T-helper 1 cell treated with Interleukin-12 subunit alpha and Interleukin-12 subunit beta and Interleukin-4 antibody, amounts not matched to agents 30 μg/mL and 1 μg/mL, for 36 hours (primary cell): ENCODE measurements at regions not wholly inside any gene's neighbourhood (a gene's known extent, or its start where the extent isn't known, plus 50 kb on each side); places are given as distances from the start of the nearest gene placed in this dataset.

Experiments used
- H3K27ac Mint-ChIP-seq: one replicate; pipeline ENCODE4 v1.8.0; 2021; ENCODE audit warnings: mild to moderate bottlenecking, mixed read lengths
- H3K27me3 Mint-ChIP-seq: one replicate; pipeline ENCODE4 v1.8.0; 2021; ENCODE audit warnings: low read depth, mixed read lengths
- H3K36me3 Mint-ChIP-seq: one replicate; pipeline ENCODE4 v1.8.0; 2021; ENCODE audit warnings: low read depth, mixed read lengths
- H3K4me1 Mint-ChIP-seq: one replicate; pipeline ENCODE4 v1.8.0; 2021; ENCODE audit warnings: low read depth, mixed read lengths
- H3K4me3 Mint-ChIP-seq: one replicate; pipeline ENCODE4 v1.8.0; 2021; ENCODE audit warnings: mild to moderate bottlenecking, moderate library complexity, mixed read lengths
- H3K9me3 Mint-ChIP-seq: one replicate; pipeline ENCODE4 v1.8.0; 2021; ENCODE audit warnings: mixed read lengths

DNA sequence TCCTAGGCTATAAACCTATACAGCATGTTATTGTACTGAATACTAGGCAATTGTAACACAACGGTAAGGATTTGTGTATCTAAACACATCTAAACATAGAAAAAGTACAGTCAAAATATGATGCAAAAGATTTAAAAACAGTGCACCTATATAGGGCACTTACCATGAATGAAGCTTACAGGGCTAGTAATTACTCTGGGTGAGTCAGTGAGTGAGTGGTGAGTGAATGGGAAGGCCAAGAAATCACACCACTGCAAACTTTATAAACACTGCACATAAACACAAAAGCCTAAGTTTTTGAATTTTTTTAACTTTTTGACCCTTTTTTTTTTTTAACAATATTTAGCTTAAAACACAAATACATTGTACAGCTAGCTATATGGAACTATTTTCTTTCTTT is 204.7 kb upstream of the CTNNB1 start:
- H3K36me3 Mint-ChIP-seq, result no peaks in the 10 kb centered on the region
- no peak overlapping the region for H3K4me3 Mint-ChIP-seq
- H3K9me3 Mint-ChIP-seq, result no peaks in the 10 kb centered on the region
- no peaks in the 10 kb centered on the region for H3K4me1 Mint-ChIP-seq
- peaks cover 11% of the 10 kb centered on the region for H3K27me3 Mint-ChIP-seq
- no peak overlapping the region for H3K27ac Mint-ChIP-seq

DNA sequence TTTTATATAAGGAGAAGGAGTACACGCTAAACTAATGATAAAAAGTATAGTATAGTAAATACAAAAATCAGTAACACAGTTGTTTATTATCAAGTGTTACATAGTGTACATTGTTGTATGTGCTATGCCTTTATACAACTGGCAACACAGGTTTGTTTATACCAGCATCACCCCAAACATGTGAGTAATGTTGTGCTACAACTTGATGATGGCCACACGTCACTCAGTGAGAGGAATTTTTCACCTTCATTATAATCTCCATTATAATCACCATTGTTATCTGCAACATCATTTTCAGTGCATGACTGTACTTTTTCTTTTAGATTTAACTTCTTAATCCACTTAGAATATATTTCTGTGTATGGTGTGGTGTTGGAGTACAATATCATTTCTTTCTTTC is 204.0 kb upstream of the CTNNB1 start:
- no peak overlapping the region for H3K4me3 Mint-ChIP-seq
- H3K27ac Mint-ChIP-seq, result no peak overlapping the region
- no peaks in the 10 kb centered on the region for H3K4me1 Mint-ChIP-seq
- H3K9me3 Mint-ChIP-seq, result no peaks in the 10 kb centered on the region
- H3K27me3 Mint-ChIP-seq, result peaks cover 12% of the 10 kb centered on the region
- no peaks in the 10 kb centered on the region for H3K36me3 Mint-ChIP-seq

DNA sequence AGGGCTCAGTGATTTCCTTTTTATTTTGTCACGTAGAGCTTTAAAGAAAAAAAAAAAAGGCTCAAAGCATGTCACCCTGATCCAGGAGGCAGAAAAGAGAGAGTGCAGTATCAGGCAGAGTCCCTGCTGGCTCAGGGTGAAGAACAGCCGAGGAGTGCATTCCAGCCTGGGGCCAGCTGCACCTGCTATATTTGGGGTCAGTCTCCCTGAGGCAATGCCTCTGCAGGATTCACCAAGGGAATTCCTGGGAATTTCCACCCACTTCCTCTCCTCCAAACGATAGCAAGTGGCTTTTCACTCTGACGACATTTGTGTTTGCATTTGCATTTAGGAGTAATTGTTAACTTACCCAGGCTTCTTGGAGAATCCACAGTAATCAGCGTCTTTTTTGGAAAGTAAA is 202.9 kb upstream of the CTNNB1 start:
- Mint-ChIP-seq H3K4me3 (no peak overlapping the region), H3K4me1 (no peaks in the 10 kb centered on the region), H3K27ac (no peak overlapping the region), H3K9me3 (no peaks in the 10 kb centered on the region), H3K36me3 (no peaks in the 10 kb centered on the region), H3K27me3 (peaks cover 14% of the 10 kb centered on the region)

DNA sequence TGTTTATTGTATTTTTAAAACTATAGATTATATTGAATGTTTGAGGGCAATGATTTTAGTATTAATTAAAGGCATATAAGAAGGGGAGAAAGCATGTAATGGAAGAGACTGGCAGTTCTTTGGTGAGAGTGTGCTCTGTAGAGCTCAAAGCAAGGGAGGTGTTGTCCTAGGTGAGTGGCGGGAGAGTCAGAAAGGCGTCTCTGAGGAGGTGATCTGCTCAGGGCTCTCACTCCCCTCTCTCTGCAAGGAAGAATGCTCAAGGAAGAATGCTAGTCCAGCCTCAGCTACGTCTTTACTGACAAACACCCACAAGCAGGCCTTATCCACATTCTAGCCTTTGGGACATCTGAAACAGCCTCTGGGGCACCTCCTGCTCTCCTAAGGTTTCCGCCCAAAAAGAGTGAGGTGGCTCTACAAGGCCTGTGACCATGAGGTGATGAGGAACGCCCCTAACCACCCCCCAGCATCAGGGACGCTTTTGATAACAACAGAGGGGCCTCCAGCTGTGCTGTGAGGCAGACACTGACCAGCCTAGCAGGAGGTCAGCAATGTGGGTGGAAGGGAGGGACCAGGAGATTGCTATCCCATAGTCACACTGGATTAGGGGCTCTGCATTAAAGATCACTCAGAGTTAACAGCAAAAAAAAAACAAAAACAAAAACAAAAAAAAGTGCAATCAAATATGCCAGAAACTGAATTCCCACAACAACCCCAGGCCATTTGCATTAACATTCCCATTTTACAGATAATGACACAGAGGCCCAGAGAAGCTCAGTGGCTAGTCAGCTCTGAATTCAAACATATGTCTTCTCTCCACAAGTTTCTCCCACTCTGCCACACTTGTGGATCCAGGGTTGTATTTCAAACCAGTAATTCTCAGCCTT is 202.2 kb upstream of the CTNNB1 start:
- Mint-ChIP-seq H3K9me3 (no peaks in the 10 kb centered on the region), H3K4me1 (no peaks in the 10 kb centered on the region), H3K36me3 (no peaks in the 10 kb centered on the region), H3K27me3 (peaks cover 14% of the 10 kb centered on the region), H3K4me3 (no peak overlapping the region), H3K27ac (no peak overlapping the region)

DNA sequence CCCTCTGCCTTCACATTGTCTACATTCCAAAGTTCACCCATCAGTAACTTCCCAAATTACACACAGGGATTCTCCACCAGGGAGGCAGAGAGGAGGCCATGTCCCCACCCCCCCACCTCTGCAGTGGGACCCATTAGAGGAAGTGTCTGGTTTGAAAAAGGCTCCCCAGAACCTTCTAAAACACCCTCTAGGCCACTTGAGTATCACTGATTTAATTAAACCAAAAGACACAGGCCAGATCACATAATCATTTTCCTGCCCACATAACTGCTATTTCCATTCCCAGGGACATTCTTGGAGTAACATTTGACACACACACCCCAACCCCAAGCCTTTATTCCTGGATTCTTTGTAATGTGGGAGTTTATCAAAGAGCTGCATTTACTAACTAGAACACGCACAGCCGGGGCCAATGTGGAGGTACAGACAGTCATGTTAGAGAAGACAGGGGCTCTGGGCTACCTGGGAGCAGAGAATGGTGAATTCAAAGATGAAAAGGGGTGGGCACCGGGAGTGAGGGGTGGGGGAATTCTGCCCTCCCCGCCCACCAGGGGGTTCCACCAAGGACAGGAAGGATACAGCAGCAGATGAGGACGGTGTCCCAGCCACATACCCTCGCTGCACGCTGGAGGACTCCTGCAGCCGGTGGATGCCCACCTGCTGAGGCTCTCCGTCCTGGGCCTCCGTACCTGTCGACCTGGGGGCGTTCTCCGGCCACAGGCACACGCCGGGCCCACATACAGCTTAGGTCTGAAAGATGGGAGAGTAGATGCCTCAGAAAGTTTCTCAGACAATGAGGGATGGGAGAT is 201.4 kb upstream of the CTNNB1 start:
- Mint-ChIP-seq H3K36me3 (no peaks in the 10 kb centered on the region), H3K4me3 (no peak overlapping the region), H3K27ac (no peak overlapping the region), H3K4me1 (no peaks in the 10 kb centered on the region), H3K9me3 (no peaks in the 10 kb centered on the region), H3K27me3 (peaks cover 14% of the 10 kb centered on the region)

DNA sequence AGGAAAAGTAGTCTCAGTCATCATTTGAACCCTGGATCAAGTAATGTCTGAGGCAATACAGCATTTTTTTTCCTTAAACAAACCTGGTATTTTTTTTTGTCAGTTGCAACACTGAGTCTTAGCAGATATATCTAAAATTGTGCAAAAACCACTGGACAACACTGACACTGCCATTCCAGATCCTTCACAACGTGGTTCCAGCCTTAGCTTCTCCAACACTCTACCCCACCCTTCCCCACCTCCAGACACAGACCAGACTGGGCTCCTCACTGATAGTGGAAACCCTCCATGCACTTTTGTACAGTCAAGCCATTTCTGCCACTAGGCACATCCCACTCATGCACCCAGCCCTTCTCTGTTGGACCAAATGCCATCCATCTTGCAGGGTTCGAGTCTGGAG is 199.6 kb upstream of the CTNNB1 start:
- Mint-ChIP-seq H3K27ac (no peak overlapping the region), H3K36me3 (no peaks in the 10 kb centered on the region), H3K9me3 (no peaks in the 10 kb centered on the region)

DNA sequence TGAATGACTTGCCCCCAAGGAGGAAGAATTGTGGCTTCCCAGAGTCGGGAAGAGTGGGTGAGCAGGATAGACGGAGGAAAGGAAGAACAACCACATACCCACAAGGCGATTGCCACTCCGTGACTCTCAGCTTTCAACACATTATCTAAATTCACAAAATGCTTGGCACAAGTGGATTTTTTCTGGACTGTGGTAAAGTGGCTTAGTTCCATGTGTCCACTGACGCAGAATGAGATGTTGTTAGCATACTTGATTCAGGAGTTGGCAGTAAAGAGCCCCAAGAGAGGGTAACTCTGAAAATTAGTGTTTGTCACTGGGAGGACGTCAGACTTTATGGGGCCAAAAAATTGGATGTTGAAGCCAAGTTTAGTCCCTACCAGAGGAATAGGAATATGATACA is 198.8 kb upstream of the CTNNB1 start:
- H3K36me3 Mint-ChIP-seq, result no peaks in the 10 kb centered on the region
- H3K4me3 Mint-ChIP-seq, result no peak overlapping the region
- H3K4me1 Mint-ChIP-seq, result no peaks in the 10 kb centered on the region
- H3K27ac Mint-ChIP-seq, result no peak overlapping the region
- H3K9me3 Mint-ChIP-seq, result no peaks in the 10 kb centered on the region
- peaks cover 16% of the 10 kb centered on the region for H3K27me3 Mint-ChIP-seq

More for the DNA sequence above, 199.6 kb upstream of the CTNNB1 start:
- Mint-ChIP-seq H3K4me3 (no peak overlapping the region), H3K27me3 (peaks cover 12% of the 10 kb centered on the region), H3K4me1 (no peaks in the 10 kb centered on the region)

DNA sequence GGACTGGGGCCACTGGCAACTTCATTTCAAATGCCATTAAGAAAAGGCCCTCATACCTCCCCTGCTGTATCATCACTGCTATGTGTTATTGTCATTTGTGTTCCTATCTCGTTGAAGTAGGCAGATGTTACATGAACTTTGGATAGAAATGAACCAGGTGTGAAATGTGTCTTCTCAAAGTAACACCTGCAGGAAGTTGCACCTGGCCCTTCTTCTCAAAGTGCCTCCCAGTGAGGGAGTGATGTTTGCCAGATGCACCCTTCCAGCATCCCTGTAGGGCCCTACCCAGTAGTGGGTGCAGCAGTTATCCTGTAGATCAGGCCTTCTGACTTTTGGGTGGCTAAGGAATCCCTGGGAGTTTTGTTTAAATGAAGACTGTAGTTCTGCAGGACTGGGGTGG is 197.7 kb upstream of the CTNNB1 start:
- H3K27ac Mint-ChIP-seq, result no peak overlapping the region
- peaks cover 16% of the 10 kb centered on the region for H3K27me3 Mint-ChIP-seq
- no peaks in the 10 kb centered on the region for H3K4me1 Mint-ChIP-seq
- H3K9me3 Mint-ChIP-seq, result no peaks in the 10 kb centered on the region
- H3K4me3 Mint-ChIP-seq, result no peak overlapping the region
- H3K36me3 Mint-ChIP-seq, result no peaks in the 10 kb centered on the region

DNA sequence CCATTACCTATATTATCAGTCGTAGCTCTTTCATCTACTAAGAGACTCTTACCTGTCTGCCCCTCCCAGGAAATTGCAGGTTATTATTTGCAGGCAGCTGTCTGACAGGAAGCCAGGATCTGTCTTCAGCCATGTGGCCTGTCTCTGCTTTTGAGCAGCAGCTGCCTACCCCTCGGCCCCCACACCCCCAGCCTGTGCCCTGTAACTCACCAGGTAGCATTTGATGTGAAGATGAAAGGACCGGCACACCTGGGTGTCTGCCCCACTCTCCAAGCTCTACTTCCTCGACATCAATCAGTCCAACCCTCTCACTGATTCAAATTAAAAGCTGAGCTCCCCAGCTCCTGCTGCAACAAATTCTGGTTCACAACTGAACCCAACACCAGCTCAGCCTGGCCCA is 197.2 kb upstream of the CTNNB1 start:
- Mint-ChIP-seq H3K36me3 (no peaks in the 10 kb centered on the region), H3K4me3 (no peak overlapping the region), H3K4me1 (no peaks in the 10 kb centered on the region), H3K27me3 (peaks cover 16% of the 10 kb centered on the region), H3K9me3 (no peaks in the 10 kb centered on the region), H3K27ac (no peak overlapping the region)

DNA sequence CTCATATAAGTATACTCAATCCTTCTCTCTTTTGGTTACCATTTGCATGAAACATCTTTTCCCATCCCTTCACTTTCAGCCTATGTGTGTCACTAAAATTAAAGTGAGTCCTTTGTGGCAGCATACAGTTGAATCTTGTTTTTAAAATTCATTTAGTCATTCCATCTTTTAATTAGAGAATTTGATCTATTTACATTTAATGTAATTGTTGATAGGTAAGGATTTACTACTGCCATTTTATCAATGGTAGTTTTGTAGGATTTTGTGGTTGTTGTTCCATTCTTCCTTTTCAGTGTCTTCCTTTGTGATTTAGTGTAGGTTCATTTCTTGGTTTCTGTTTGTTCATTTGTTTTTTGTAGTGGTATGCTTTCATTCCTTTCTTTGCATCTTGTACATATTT is 191.9 kb upstream of the CTNNB1 start:
- Mint-ChIP-seq H3K27me3 (peaks cover 18% of the 10 kb centered on the region), H3K4me3 (no peak overlapping the region), H3K27ac (no peak overlapping the region), H3K9me3 (peaks cover 16% of the 10 kb centered on the region), H3K36me3 (no peaks in the 10 kb centered on the region), H3K4me1 (no peaks in the 10 kb centered on the region)

DNA sequence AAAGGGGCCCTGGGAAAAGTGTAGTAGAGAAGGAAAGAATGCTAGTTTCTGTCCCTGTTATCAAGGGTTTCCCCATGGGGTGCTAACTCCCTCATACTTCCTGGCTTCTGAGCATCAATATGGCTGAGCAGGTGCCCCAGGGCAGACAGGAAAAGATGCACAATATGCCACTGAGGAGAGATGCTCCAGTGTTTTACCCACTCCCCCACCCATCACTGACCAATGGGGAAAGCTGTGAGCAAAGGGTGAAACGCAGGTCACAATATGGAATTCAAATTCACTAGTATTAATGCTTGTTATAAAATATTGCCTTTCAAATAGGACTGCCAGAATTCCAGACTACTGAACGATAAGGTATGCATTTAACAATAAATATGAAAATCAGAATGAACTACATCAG is 187.5 kb upstream of the CTNNB1 start:
- Mint-ChIP-seq H3K9me3 (peaks cover 16% of the 10 kb centered on the region), H3K4me3 (no peak overlapping the region), H3K36me3 (no peaks in the 10 kb centered on the region), H3K4me1 (no peaks in the 10 kb centered on the region), H3K27me3 (peaks cover 6% of the 10 kb centered on the region), H3K27ac (no peak overlapping the region)

DNA sequence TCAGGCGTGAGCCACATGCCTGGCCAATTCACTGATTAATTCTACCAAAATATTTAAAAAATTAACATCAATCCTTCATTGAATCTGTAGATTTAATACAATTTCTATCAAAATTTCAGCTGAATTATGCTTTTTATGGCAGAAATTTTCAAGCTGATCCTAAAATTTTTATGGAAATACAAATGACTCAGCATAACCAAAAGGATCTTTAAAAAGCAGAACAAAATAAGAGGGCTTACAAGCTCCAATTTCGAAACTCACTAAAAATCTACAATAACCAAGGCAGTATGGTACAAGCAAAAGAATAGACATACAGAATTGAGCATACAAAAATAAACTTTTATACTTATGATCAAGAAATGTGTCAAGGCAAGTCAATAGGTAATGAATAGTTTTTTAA is 180.4 kb upstream of the CTNNB1 start:
- H3K36me3 Mint-ChIP-seq, result no peaks in the 10 kb centered on the region
- no peak overlapping the region for H3K4me3 Mint-ChIP-seq
- no peaks in the 10 kb centered on the region for H3K27me3 Mint-ChIP-seq
- no peaks in the 10 kb centered on the region for H3K9me3 Mint-ChIP-seq
- H3K27ac Mint-ChIP-seq, result no peak overlapping the region
- H3K4me1 Mint-ChIP-seq, result no peaks in the 10 kb centered on the region

DNA sequence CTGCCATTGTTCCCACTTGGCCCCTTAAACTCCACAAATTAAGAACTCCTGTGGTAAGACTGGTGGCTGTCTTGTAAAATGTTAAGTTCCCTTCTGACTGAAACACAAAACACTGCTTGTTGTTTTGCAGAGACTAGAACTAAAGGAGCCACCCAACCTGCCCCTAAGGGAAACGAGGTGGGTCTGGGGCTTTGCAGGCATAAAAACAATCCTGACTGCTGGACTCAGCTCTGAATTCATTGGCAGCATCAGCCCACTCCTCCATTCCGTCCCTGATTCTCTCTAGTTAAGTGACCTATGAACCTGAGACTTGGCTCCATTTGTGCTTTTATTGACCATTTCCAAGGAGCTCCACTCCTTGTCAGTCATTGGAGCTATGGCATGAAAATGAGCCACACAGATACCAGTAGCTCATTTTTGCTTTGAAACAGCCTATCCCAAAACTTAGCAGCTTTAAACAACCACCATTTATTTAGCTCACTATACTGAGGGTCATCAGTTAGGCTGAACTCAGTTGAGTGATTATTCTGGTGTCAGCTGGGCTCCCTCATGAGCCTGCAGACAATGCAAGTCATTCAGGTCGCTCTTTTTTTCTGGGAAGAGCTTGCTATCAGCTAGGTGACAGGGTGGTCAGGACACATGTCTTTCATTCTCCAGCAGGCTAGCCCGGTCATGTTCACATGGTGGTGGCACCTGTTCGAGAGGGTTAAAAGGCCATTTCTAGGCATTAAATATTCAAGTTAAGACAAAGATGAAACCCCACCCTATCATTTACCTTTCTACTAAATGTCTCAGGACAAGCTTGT is 175.1 kb upstream of the CTNNB1 start:
- H3K36me3 Mint-ChIP-seq, result no peaks in the 10 kb centered on the region
- H3K4me1 Mint-ChIP-seq, result no peaks in the 10 kb centered on the region
- H3K27ac Mint-ChIP-seq, result no peak overlapping the region
- H3K27me3 Mint-ChIP-seq, result no peaks in the 10 kb centered on the region
- no peak overlapping the region for H3K4me3 Mint-ChIP-seq
- no peaks in the 10 kb centered on the region for H3K9me3 Mint-ChIP-seq

DNA sequence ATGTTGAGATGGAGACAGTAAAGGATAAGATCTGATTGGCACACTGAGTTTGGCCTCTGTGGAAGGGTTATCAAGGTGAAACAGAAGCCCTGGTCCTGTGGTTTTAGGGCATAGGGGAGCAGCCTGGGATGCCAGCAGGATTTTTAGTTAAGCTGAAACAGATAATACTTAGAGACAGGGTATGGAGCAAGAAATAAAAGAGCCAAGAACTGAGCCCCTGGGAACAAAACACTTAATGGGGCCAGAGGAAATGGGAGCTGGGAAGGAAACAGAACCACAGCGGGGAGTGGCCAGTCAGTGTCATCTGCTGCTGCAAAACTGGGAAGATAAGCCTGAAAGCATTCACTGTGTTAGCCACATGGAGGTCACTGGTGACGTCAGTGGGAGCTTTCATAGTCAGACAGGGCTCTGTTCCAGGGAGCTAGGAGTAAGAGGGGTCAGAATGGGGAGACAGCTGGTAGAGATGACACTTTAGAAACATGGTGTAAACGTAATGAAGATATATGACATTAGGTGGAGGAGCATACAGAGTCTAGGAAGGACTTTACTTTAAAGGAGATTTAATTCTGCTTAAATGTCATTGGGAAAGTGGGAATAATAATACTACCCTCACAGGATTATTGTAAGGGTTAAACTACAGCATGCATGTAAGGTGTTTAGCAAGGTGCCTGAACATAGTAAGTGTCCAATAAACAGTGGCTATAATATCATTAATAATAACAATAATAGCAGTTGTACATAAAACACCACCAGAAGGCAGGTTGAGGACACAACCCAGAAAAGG is 172.7 kb upstream of the CTNNB1 start:
- Mint-ChIP-seq H3K27ac (no peak overlapping the region), H3K36me3 (no peaks in the 10 kb centered on the region)

More for the DNA sequence above, 172.7 kb upstream of the CTNNB1 start:
- no peak overlapping the region for H3K4me3 Mint-ChIP-seq
- H3K4me1 Mint-ChIP-seq, result no peaks in the 10 kb centered on the region
- H3K9me3 Mint-ChIP-seq, result no peaks in the 10 kb centered on the region
- H3K27me3 Mint-ChIP-seq, result no peaks in the 10 kb centered on the region
